Inflammatory macrophage treated with lipopolysaccharide for 1 hour (primary cell): ENCODE measurements at regions not wholly inside any gene's neighbourhood (a gene's known extent, or its start where the extent isn't known, plus 50 kb on each side); places are given as distances from the start of the nearest gene placed in this dataset.

Experiments
- DNase-seq, 2 donors: peaks; one replicate each; pipeline ENCODE4 v3.0.0-alpha.2; 2020 to 2022

DNA sequence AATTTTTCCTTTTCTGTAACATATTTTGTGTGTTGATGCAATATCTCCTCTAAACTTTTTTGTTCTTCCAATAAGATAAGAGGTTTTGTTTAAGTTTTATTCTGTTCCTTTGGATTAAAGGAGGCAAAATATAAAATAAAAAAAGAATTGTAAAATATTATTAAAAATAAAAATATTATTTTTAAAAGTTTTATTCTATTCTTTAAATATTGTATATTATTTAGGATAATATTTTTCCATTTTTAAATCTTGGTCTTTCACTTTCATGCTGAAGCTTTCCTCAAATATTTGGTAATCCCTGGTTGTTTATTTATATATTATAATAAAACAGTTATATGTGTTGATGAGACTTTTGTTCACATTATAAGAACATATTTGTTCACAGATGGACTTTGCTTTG lies 187.9 kb upstream of the PDE5A start:
- DNase-seq = no peak

DNA sequence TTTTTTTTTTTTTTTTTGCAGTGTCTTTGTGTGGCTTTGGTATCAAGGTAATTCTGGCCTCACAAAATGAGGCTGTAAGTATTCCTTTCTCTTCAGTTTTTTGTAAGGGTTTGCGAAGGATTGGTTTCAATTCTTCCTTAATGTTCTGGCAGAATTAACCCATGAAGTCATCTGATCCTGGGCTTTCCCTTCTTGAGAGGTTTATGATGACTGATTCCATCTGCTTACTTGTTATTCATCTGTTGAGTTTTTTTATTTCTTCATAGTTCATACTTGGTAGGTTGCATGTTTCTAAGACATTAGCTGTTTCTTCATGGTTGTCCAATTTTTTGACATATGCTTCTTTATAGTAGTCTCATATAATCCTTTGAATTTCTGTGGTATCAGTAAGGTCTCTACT lies 181.4 kb upstream of the PDE5A start:
- DNase-seq = no peak

DNA sequence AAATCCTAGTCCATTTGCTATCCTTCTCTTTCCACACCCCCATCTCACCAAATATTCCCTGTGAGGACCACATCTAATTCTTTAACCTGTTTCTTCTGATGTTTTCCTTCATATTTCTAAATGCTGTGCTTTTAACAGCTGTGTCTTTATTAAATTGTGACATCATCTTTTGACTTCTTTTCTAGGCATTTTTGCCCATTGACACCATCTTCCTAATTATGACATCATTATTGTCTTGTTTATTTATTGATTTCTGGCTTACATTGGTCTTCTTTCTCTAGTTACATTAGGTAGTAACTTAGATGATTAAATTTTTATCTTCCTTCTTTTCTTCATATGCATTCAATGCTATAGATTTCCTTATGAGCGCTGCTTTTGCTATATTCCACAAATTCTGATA lies 175.8 kb upstream of the PDE5A start:
- DNase-seq = no peak

DNA sequence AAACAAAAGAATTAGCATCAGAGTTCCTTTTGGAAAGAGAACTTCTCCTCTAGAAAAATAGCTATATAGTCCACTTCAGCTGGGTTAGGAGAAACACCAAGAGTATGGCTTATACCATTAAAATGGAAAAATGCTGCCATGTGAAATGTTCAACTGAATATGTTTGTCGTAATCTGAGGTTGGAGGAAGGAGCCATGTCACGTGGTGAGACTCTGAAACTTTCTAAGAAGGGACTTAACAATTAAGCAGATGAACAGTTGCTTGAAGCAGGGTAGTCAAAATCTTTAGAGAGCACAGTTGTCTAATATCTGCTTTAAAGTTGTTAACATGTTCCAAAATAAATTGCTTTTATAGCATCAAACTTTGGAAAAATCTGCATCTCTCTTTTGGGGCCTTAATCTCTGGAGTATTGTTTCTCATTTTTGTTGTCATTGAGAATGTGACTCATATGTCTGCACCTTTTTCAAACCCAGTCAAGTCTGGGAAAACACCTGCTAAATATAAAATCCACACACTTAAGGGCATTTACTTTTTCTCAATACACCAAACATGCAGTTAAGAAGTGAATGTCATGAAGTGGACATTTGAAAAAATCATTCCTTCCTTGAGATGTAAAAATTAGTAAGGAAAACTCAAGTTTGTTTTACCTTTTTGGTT lies 168.8 kb upstream of the PDE5A start:
- DNase-seq = no peak

DNA sequence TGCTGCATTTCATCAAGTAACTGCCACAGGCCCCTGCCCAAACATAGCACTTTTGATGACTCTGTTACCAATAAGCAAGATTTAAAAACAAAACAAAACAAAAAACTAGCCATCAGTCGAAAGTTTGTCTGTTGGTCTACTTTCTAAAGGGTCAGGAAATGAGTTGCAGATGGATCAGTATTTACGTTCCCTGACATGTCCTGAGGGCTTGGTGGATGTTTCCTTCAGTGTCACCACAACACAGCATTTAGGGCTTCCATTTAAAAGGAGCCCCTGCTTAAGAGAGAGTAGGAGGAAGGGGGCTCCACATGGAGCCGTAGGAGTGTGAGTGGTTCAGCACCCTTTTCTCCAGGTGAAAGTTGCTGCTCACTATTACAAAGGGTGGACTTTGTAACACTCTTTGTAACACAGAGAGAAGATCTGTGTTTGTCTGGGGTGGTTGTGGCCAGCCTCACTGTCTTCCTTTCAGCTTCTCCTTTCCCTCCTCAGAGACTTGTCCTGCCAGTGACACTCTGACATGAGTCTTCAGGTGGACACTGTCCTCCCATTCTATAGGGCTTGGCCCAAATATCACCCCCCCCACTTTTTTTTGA lies 167.5 kb upstream of the PDE5A start:
- DNase-seq = no peak

DNA sequence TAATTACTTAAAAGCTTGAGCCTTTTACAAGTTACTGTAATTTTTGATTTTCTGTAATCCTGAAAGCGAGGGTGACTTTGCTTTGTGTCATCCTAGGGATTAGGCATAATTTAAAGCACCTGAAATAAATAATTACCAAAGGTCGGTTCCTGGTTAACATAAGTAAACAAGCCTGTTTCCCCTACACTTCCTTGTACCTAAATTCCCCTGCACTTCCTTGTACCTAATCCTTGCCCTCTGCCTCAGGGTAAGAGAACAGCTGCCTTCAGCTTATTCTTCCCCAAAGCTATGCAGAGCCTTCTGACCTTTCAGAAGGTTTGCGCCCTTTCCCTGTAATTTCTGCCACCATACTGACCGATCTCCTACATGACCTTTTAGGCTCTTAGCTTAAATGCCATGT lies 166.1 kb upstream of the PDE5A start:
- no peak for DNase-seq

DNA sequence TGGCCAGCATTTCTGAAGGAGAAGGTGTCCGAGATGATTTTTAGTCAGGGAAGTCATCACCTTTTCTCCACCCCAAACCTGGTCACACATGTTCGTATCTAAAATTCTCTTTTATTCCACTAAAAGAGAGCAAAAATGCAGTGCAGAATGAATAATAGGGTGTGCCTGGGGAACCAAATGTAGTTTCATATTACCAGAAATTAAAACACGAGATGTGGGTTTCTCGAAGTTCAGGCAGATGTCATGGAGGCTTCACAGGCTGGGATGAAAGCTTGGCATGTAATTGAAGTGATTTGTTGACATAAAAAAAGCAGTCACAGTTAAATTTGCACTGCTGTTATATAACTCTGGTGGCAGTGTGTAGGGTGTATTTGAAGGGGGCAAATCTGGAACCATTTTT lies 165.5 kb upstream of the PDE5A start:
- DNase-seq = no peak

DNA sequence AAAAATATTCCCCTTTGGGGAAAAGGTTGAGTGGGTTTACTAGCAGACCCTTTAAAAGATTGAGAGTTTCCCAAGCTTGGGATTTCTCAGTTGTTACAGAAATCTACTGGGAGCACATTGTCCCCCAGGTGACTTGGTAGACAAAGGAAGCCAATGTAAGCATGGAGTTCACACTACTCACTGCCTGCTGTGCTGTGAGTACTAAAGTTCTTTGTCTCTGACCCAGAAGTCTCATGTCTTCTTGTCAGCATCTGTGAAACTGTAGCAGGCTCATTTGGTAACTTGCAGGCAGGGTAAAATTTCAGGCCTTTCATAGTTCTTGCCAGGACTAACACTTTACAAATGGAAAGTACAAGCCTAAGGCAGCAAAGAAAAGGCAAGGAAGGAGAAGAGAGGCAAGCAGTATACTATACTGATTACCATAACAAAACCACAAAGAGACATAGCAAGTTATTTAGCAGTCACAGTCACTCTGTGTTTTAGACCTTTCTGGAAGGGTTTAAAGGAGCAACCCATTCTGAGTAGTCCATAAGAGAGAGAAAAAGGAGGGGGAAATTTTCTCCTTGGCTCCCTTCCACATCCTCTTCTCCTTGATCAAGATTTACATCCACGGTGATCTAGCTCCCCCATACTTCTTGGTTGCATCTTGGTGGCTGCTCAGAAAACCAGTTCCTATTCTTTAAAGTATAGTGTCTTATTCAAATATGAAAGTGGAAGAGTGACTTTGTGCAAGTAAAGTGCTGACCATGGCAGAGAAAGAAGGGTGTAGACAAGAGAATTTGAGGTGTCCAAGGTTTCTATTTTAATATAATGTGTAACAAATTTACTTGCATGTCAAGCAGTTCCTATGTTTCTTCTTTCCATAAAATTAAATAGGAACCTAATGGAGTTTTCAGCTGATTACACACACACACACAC lies 160.0 kb upstream of the PDE5A start:
- no peak for DNase-seq

DNA sequence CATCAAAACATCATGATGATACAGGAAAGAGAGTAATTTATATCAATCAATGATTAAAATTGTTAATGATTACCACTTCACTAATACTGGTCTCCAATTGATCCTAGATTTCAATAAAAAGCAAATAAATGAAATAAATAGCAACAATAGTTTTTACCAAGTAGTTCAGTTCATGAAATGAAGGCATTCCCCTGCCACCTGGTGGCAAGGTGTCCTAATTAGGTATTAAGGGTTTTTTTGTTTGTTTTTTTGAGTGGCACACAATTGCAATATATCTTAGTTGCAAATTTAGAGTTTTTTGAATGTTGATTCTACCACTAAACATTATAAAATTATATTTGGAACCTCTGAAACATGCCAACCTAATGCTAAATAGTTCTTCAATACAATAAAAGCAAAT lies 157.4 kb upstream of the PDE5A start:
- no peak for DNase-seq

DNA sequence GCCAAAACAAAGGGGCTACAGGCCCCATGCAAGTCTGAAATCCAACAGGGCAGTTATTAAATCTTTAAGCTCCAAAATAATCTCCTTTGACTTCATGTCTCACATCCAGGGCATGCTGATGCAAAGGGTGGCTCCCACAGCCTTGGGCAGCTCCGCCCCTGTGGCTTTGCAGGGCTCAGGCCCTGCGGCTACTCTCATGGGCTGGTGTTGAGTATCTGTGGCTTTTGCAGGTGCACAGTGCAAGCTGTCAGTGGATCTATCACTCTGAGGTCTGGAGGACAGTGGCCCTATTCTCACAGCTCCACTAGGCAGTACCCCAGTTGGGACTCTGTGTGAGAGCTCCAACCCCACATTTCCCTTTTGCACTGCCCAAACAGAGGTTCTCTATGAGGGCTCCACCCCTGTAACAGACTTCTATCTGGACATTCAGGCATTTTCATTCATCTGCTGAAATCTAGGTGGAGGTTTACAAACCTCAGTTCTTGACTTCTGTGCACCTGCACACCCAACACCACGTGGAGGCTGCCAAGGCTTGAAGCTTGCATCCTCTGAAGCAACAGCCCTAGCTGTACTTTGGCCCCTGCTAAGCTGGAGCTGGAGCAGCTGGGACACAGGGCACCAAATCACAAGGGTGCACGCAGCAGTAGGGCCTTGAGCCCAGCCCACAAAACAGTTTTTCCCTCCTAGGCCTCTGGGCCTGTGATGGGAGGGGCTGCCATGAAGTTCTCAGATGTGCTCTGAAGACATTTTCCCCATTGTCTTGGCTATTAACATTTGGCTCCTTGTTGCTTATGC lies 154.8 kb upstream of the PDE5A start:
- DNase-seq = no peak

DNA sequence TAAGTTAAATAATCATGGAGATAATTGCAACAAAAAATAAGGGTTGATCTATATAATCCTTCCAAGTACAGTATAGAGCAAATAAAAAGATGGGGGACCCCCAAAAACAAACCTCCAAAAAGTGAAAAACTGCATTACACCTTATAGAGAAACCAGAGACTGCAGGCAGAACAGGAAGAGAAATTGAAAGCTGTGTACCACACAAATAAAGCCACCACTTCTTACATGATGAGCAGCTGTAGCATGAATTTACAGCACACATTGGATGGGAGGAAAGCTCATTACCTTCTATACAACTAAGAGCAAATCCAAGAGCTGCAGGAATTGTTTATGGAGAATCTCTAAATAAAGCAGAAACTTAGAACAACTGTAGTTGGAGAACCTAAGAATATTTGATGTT lies 152.4 kb upstream of the PDE5A start:
- DNase-seq = no peak

DNA sequence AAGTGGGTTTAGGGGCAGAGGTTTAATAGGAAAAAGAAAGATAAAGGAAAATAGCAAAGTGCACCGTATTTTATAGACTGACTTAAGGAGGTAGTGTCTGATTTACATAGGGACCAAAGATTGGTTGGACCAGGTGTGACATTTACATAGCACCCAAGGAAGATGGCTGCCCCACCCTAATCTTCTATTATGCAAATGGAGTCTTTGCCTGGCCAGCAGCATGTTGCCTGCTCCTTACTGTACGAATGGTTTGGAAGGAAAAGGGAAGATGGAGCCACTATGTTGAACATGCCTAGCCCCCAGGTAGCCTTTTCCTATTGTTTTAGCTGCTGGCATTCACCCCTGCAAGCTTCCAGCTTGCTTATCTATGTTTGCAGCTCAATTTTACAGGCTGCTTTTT lies 146.2 kb upstream of the PDE5A start:
- DNase-seq = no peak

DNA sequence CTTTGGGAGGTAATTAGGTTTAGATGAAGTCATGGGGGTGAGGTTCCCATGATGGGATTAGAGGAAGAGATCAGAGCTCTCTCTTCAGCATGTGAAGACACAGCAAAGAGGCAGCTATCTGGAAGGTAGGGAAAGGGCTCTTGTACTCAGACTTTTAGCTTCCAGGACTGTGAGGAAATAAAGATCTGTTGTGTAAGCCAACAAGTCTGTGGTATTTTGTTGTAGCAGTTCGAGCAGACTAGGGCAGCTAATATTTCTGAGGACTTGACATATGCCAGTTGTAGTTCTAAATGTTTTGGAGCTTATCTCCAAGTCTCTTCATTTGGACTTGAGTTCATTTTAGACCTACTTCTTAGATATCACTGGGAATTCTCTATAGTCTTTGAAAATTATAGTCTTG lies 137.3 kb upstream of the PDE5A start:
- no peak for DNase-seq

DNA sequence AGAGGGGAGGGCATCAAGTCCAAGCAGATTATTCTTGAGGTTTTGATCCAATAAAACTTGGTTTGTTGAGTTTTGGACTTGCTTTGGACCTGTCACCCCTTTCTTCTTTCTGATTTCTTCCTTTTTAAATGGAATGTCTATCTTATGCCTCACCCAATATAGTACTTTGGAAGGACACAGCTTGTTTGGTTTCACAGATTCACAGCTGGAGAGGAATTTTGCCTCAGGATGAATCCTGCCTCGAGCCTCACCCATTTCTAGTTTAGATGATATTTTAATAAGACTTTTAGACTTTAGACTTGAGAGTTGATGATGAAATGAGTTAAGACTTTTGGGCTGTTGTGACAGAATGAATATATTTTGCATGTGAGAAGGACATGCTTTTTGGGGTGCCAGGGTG lies 136.9 kb upstream of the PDE5A start:
- no peak for DNase-seq

DNA sequence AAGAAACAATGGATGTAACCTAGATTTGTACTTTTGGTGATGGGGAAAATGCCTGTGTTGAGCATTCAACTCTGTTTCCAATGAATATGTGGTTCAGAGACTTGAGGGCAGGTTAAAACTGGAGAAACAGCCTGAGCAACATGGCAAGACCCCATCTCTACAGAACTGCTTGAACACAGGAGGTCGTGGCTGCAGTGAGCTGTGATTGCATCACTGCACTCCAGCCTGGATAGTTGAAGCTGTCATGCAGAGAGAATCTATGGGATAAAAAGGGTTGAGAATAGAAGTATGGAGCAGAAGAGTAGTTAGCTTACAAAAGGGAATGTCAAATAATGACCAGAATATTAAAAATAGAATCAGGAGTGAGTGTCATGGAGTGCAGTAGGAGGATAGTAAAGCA lies 134.8 kb upstream of the PDE5A start:
- DNase-seq = no peak

DNA sequence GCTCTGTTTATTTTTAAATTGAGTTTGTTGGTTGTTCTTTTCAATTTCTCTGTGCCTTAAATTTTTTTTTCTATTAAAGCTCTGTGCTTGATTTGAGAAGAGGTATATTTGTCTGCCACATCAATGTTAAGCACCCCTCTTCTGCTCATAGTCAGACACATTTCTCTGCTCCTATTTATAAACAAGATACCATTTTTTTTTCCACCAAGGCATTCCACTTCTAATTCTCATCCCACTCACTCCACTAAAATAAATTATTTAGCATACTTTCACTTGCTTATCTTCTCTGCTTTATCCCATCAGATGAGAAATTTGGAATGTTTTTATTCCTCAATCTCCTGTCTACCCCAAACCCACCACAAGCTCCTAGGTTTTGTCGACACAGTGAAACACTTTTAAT lies 127.0 kb upstream of the PDE5A start:
- no peak for DNase-seq

DNA sequence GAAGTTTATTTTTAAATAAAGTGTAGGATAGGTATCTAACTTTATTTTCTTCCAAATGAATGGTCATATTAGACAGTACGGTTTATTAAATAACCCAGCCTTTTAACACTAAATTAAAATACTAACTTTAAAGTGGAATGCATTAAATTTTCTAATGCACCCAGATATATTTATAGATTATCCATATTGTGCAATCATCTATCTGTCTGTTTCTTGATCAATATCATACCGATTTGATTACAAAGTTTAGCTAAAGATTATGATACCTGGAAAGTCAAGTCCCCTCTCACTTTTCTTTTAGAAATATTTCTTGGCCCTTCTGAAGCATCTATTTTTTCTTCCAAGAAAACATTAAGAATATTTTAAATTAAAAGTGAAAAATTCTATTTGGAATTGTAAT lies 124.3 kb upstream of the PDE5A start:
- DNase-seq = no peak

DNA sequence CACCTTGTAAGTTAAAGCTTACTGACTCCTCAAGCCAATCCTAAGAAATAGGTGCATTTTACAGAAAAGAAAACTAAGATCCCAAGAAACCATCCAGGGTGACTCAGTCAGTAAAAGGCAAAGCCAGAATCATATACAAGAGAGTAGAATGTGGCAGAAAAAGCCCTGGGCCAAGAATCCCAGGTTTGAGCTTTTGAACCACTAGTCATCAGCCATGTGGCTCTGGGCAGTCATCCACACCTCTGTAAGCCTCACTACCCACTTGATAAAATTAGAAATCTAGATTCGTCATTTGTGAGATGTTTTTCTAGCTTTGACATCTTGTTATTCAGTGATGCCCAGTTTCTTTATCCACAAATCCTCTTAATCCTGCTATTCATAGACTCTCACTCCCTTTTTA lies 122.2 kb upstream of the PDE5A start:
- DNase-seq = no peak

DNA sequence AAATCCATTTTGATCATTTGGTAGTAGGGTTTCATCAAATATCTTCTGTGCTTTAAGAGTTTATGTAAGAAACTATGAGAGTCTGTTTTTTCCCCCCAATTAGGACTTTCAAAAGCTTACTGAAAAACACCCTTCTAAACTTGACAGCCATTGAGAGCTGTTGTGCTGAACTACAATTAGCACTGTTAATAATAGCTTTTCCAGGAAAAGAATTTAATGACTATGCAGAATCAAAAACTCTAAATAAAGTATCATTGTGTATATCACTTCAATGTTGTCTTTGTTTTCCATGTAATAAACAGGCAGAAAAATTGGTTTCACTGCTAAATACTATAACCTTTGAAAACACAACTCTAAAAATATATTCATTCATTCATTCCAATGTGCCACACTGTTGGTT lies 121.4 kb upstream of the PDE5A start:
- no peak for DNase-seq

DNA sequence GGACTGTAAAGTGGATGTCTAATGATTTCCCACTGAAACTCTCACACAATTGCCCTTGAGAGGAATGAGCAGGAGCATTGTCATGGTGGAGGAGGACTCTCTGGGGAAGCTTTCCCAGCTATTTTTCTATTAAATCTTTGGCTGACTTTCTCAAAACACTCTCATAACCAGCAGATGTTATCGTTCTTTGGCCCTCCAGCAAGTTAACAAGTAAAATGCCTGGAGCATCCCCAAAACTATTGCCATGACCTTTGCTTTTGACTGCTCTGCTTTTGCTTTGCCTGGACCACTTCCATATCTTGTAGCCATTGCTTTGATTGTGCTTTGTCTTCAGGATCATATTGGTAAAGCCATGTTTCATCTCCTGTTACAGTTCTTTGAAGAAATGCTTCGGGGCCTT lies 120.2 kb upstream of the PDE5A start:
- no peak for DNase-seq

DNA sequence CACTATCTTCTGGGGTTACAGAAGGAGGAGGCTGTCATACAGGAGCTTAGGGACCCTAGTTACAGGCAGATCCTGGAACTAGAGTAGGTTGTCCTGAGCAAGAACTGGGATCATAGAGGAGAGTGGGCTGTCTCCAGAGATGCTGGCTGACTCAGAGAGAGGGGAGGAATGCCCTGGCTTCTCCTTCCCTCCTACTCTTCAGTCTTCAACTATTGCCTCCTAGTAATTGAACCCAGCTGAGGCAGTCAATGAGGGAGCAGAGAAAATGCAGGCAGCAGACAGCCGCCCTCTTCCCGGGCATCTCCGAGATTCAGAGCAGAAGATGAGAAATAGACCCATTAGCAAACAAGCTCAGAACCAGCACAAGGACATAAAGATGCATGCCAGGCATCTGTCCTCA lies 118.3 kb upstream of the PDE5A start:
- no peak for DNase-seq

DNA sequence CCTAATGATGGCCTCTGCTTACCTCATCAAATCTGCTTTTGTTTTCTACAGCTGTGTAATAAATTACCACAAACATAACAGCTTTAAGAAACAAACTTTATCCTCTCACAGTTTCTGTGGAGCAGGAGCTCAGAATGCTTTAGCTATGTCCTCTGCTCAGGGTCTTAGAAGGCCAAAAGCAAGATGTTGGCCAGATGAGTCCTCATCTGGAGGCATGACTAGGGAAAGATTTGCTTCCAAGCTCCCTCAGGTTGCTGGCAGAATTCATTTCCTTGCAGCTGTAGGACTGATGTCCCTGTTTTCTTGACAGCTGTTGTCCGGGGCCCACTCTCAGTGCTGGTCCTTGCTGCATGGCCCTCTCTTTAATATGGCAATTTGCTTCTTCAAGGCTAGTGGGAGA lies 116.7 kb upstream of the PDE5A start:
- DNase-seq = no peak

DNA sequence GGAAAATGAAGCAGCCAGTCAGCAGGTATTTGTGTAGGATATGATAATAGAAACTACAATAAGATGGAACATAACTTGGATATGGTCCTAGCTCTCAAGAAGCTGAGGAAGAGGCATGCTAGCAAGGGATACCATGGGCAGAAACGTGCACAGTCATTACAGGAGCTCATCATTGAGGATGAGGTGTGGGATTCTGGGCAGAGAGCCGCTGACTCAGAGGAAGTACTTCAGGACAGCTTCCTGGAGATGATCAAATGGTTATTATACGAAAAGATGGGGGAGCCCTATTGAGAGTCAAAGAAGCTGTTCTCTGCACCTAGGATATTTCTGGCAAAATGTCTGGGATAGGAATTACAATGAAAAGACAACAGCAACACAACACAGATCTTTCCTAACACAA lies 116.0 kb upstream of the PDE5A start:
- no peak for DNase-seq

DNA sequence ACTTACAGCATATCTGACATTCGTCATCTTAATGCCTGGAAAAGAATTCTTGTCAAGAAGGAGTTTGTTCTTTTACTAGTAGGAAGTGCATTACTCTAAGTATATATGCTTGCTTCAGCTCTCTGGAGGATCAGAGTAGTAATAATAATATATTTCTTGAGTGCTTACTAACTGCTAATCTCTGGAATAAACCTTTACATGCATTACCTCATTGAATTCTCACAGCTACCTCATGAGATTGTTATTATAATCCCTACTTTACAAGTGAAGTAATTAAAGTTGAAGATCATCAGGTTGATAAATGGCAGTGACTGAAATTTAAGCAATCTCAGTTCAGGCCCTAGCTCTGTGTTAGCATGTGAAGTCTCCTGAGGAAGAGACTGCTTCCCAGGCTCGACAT lies 115.0 kb upstream of the PDE5A start:
- no peak for DNase-seq
